ENCODE measurements at regions not wholly inside any gene's neighbourhood (a gene's known extent, or its start where the extent isn't known, plus 50 kb on each side); places are given as distances from the start of the nearest gene placed in this dataset.

DNA sequence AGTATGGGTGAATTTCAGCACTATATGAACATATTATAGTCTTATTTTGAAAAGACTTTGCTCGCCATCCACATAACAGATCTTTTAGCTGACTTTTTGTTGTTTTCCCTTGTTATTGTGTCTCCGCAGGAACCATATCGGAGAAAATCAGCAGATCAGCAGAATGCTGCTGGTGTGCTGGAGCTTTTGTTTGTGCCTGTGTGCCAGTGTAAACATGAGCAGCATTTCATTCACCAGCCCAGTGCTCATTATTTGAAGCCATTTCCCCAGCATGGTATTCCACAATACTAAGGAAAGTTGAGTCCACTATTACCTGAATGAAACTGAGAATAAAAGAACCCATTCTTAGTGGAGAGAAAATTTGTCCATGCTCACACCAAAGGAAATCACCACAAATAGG lies 261.8 kb upstream of the ARX start:
- Histone ChIP-seq H3K27ac (no peak overlapping the region), H3K9me3 (no peaks in the 10 kb centered on the region), H3K36me3 (no peaks in the 10 kb centered on the region), H3K4me3 (no peak overlapping the region), H3K27me3 (peaks cover 0 to 12% of the 10 kb centered on the region in 2 donors), H3K4me1 (no peaks in the 10 kb centered on the region)
- no peak for TF ChIP-seq POLR2A (IDR thresholded peaks at IDR 0.05)
- TF ChIP-seq POLR2AphosphoS5 (IDR thresholded peaks at IDR 0.05) = no peak
- TF ChIP-seq, protein P1, sequence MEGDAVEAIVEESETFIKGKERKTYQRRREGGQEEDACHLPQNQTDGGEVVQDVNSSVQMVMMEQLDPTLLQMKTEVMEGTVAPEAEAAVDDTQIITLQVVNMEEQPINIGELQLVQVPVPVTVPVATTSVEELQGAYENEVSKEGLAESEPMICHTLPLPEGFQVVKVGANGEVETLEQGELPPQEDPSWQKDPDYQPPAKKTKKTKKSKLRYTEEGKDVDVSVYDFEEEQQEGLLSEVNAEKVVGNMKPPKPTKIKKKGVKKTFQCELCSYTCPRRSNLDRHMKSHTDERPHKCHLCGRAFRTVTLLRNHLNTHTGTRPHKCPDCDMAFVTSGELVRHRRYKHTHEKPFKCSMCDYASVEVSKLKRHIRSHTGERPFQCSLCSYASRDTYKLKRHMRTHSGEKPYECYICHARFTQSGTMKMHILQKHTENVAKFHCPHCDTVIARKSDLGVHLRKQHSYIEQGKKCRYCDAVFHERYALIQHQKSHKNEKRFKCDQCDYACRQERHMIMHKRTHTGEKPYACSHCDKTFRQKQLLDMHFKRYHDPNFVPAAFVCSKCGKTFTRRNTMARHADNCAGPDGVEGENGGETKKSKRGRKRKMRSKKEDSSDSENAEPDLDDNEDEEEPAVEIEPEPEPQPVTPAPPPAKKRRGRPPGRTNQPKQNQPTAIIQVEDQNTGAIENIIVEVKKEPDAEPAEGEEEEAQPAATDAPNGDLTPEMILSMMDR (IDR thresholded peaks at IDR 0.05) = no peak
- intact Hi-C loops (cut with DNase I; ENCODE audit: low total_unique reads) = no loop called here
- DNase-seq (ENCODE audit: low spot score in 2 of 2) = no peak

DNA sequence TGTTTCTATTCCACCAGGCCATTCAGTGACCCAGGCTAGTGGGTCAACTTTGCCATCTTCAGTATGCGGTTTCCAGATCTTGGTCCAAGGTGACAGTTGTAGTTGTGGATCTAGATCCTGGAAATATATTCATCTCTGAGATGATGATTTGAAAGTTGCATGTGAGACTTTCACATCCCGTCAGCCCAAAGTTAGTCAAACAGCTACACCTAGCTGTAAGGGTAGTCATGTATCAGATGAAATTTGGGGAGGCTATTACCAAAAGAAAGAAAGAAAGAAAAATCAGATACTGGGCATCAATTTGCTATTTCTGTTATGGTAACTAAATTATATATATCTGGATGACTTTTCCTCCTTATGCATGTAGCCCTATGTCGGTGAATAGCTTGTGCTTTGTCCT lies 259.4 kb upstream of the ARX start:
- no peaks in the 10 kb centered on the region for H3K36me3 ChIP-seq
- DNase-seq (ENCODE audit: low spot score in 2 of 2) = no peak
- peaks cover 0 to 14% of the 10 kb centered on the region in 2 donors for H3K27me3 ChIP-seq
- no peak overlapping the region for H3K4me3 ChIP-seq
- H3K27ac ChIP-seq = no peak overlapping the region
- no peaks in the 10 kb centered on the region for H3K4me1 ChIP-seq
- TF ChIP-seq POLR2AphosphoS5 (IDR thresholded peaks at IDR 0.05) (no peak), POLR2A (IDR thresholded peaks at IDR 0.05) (no peak)
- no peaks in the 10 kb centered on the region for H3K9me3 ChIP-seq
- intact Hi-C loops (cut with DNase I; ENCODE audit: low total_unique reads) = no loop called here

DNA sequence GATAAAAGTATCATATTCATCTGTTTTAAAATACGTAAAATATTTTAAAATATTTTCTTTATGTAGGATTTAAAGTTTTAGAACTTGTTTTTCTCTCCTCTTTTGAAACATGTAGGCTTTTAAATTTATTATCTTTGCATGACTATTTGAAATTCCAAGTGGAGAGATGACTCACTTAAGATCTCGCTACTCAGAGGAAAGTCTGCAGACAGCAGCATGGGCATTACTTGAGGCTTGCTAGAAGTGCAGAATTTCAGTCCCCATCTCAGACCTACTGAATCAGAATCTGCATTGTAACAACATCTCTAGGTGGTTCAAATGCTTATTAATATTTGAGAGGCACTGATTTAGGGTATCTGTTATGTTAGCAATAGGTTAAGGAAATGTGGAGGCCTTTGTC lies 225.7 kb upstream of the ARX start:
- Histone ChIP-seq H3K36me3 (no peaks in the 10 kb centered on the region), H3K27ac (no peak overlapping the region), H3K27me3 (peaks cover 0 to 14% of the 10 kb centered on the region in 2 donors), H3K4me3 (no peak overlapping the region), H3K4me1 (no peaks in the 10 kb centered on the region), H3K9me3 (no peaks in the 10 kb centered on the region)
- TF ChIP-seq POLR2A (IDR thresholded peaks at IDR 0.05) = no peak
- TF ChIP-seq, protein P1 (IDR thresholded peaks at IDR 0.05) = no peak
- no peak for TF ChIP-seq POLR2AphosphoS5 (IDR thresholded peaks at IDR 0.05)
- intact Hi-C loops (cut with DNase I; ENCODE audit: low total_unique reads) = no loop called here
- DNase-seq (ENCODE audit: low spot score in 2 of 2) = no peak

- intact Hi-C loops (cut with DNase I; ENCODE audit: low total_unique reads) = no loop called here
- H3K27me3 ChIP-seq = peaks cover 0 to 16% of the 10 kb centered on the region in 2 donors
- TF ChIP-seq, protein P1 (IDR thresholded peaks at IDR 0.05) = no peak
- TF ChIP-seq POLR2AphosphoS5 (IDR thresholded peaks at IDR 0.05) = no peak
- no peak for TF ChIP-seq POLR2A (IDR thresholded peaks at IDR 0.05)
- peaks cover 0 to 10% of the 10 kb centered on the region in 2 donors for H3K9me3 ChIP-seq
- H3K4me1 ChIP-seq = no peaks in the 10 kb centered on the region
- H3K27ac ChIP-seq = no peak overlapping the region
- DNase-seq (ENCODE audit: low spot score in 2 of 2) = no peak
- no peak overlapping the region for H3K4me3 ChIP-seq
- H3K36me3 ChIP-seq = no peaks in the 10 kb centered on the region
These were observed 210.4 kb upstream of the ARX start for GRCh38 chrX:25226151-25226550.

- intact Hi-C loops (cut with DNase I; ENCODE audit: low total_unique reads) = no loop called here
- H3K4me1 ChIP-seq = no peaks in the 10 kb centered on the region
- H3K36me3 ChIP-seq = no peaks in the 10 kb centered on the region
- H3K27me3 ChIP-seq = peaks cover 0 to 18% of the 10 kb centered on the region in 2 donors
- no peak overlapping the region for H3K4me3 ChIP-seq
- no peak for TF ChIP-seq POLR2AphosphoS5 (IDR thresholded peaks at IDR 0.05)
- TF ChIP-seq POLR2A (IDR thresholded peaks at IDR 0.05) = no peak
- TF ChIP-seq, protein P1 (IDR thresholded peaks at IDR 0.05) = no peak
- H3K27ac ChIP-seq = no peak overlapping the region
- DNase-seq (ENCODE audit: low spot score in 2 of 2) = no peak
- H3K9me3 ChIP-seq = no peaks in the 10 kb centered on the region
These were observed 203.7 kb upstream of the ARX start for GRCh38 chrX:25219480-25219879.

DNA sequence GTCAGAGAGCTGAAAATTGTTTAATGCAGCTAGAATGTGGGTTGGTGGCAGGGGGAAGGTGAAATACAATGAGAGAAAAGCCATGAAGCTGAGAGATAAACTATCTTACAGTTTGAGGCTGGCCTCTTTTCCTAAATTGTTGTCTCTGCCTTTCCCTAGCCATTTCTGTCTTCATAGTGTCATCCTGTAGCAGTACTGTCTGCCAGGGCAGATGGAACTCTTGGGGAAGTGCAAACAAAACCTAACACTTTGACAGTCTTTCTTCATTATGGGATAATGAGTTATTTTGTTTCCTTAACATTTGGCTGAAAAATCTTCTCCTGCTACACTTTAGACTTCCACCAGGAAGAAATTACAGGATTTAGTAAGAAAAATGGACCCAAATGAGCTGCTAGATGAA lies 197.8 kb upstream of the ARX start:
- no peaks in the 10 kb centered on the region for H3K36me3 ChIP-seq
- no peaks in the 10 kb centered on the region for H3K4me1 ChIP-seq
- no peak for DNase-seq (ENCODE audit: low spot score in 2 of 2)
- H3K4me3 ChIP-seq = no peak overlapping the region
- intact Hi-C loops (cut with DNase I; ENCODE audit: low total_unique reads) = no loop called here
- peaks cover 0 to 3% of the 10 kb centered on the region in 2 donors for H3K27me3 ChIP-seq
- no peak overlapping the region for H3K27ac ChIP-seq
- TF ChIP-seq POLR2A (IDR thresholded peaks at IDR 0.05) (no peak), POLR2AphosphoS5 (IDR thresholded peaks at IDR 0.05) (no peak)
- TF ChIP-seq, protein P1 (IDR thresholded peaks at IDR 0.05) = no peak
- H3K9me3 ChIP-seq = peaks cover 0 to 5% of the 10 kb centered on the region in 2 donors

Data from breast epithelium (tissue), 4 donors.